RWPE2 (cell line): ENCODE measurements at regions not wholly inside any gene's neighbourhood (a gene's known extent, or its start where the extent isn't known, plus 50 kb on each side); places are given as distances from the start of the nearest gene placed in this dataset.

Experiments
- ATAC-seq: fragments of 200-7000 bp; cut with Tn5 transposase; 3 replicates; pipeline ENCODE4 v1.9.1; 2021; ENCODE audit warnings: low read depth
- DNase-seq: peaks from one replicate; pipeline ENCODE4 v3.0.0-alpha.2; 2020; ENCODE audit warnings: low spot score
- H3K27ac ChIP-seq: fragments of 450-650 bp; 2 replicates; pipeline ENCODE4 v1.5.1; 2017; ENCODE audit warnings: mild to moderate bottlenecking; ENCODE audit not compliant: poor library complexity, severe bottlenecking
- H3K27me3 ChIP-seq: fragments of 250-450 bp; sonication (Bioruptor Pico); 2 replicates; pipeline ENCODE4 v1.5.1; 2021; ENCODE audit warnings: mild to moderate bottlenecking, moderate library complexity; ENCODE audit not compliant: insufficient read depth, poor library complexity, severe bottlenecking
- H3K36me3 ChIP-seq: fragments of 250-450 bp; sonication (Bioruptor Pico); 2 replicates; pipeline ENCODE4 v1.5.1; 2020; ENCODE audit warnings: low read depth, mild to moderate bottlenecking, moderate library complexity
- H3K4me1 ChIP-seq: fragments of 250-450 bp; sonication (Bioruptor Pico); 2 replicates; pipeline ENCODE4 v1.5.1; 2021; ENCODE audit warnings: mild to moderate bottlenecking, moderate library complexity; ENCODE audit not compliant: insufficient read depth, poor library complexity, severe bottlenecking
- H3K4me3 ChIP-seq: fragments of 250-450 bp; sonication (Bioruptor Pico); 2 replicates; pipeline ENCODE4 v1.5.1; 2021; ENCODE audit warnings: mild to moderate bottlenecking, moderate library complexity; ENCODE audit not compliant: severe bottlenecking
- H3K9me3 ChIP-seq: fragments of 250-450 bp; sonication (Bioruptor Pico); 2 replicates; pipeline ENCODE4 v1.5.1; 2021; ENCODE audit warnings: mild to moderate bottlenecking, moderate library complexity; ENCODE audit not compliant: severe bottlenecking
- TF ChIP-seq, protein P1 (sequence below): fragments of 450-650 bp; IDR thresholded peaks from one replicate; pipeline ENCODE4 v1.5.1; 2017; ENCODE audit warnings: mild to moderate bottlenecking, moderate library complexity; ENCODE audit not compliant: poor library complexity, severe bottlenecking

DNA sequence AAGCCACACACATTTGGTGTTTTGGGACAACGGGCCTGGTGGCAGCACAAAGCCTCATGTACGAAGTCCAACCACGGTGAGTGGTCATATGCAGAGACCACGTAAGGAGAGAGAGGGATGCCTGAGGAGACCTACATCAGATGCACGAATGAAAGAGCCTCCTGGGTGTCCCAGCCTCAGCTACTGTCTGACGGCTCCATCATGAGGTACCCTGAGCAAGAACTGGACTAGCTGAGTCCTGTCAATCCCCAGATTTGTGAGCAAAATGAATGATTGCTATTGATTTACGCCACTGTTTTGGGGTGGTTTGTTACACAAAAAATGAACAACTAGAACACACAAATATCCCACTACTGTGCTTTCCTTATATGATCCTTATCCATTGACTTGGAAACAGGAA is 275.7 kb upstream of the KYNU start:
- DNase-seq (no peak), ATAC-seq (no peak)
- Histone ChIP-seq H3K4me3 (no peak overlapping the region), H3K27me3 (no peaks in the 10 kb centered on the region), H3K36me3 (no peaks in the 10 kb centered on the region), H3K27ac (no peak overlapping the region), H3K4me1 (peaks cover 4% of the 10 kb centered on the region), H3K9me3 (no peaks in the 10 kb centered on the region)
- TF ChIP-seq, protein P1, sequence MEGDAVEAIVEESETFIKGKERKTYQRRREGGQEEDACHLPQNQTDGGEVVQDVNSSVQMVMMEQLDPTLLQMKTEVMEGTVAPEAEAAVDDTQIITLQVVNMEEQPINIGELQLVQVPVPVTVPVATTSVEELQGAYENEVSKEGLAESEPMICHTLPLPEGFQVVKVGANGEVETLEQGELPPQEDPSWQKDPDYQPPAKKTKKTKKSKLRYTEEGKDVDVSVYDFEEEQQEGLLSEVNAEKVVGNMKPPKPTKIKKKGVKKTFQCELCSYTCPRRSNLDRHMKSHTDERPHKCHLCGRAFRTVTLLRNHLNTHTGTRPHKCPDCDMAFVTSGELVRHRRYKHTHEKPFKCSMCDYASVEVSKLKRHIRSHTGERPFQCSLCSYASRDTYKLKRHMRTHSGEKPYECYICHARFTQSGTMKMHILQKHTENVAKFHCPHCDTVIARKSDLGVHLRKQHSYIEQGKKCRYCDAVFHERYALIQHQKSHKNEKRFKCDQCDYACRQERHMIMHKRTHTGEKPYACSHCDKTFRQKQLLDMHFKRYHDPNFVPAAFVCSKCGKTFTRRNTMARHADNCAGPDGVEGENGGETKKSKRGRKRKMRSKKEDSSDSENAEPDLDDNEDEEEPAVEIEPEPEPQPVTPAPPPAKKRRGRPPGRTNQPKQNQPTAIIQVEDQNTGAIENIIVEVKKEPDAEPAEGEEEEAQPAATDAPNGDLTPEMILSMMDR = no peak

DNA sequence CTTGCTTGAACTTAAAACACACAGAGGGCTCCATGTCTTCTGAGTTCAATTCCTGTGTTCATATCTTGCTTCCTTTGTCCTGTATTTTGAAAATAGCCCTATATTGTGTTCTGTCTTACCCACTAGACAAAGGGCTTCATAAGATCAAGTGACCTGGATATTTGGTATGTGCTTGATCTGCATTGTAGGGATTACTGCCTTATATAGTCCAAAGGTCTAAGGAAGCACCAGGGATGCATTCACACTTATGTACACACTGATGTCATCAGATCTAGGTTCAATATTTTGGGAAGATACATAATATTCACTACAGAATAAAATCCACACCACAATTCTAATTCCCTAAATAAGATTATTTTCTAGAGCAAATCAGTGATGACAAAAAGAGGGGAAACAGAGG is 278.0 kb upstream of the KYNU start:
- Histone ChIP-seq H3K4me3 (no peak overlapping the region), H3K9me3 (no peaks in the 10 kb centered on the region), H3K4me1 (peaks cover 4% of the 10 kb centered on the region), H3K27ac (no peak overlapping the region), H3K36me3 (no peaks in the 10 kb centered on the region), H3K27me3 (no peaks in the 10 kb centered on the region)
- ATAC-seq = no peak
- TF ChIP-seq, protein P1 = no peak
- no peak for DNase-seq

GRCh38 chr2:142598846-142599245 is 278.6 kb upstream of the KYNU start:
- no peak for DNase-seq
- H3K4me1 ChIP-seq = peaks cover 4% of the 10 kb centered on the region
- TF ChIP-seq, protein P1 = no peak

DNA sequence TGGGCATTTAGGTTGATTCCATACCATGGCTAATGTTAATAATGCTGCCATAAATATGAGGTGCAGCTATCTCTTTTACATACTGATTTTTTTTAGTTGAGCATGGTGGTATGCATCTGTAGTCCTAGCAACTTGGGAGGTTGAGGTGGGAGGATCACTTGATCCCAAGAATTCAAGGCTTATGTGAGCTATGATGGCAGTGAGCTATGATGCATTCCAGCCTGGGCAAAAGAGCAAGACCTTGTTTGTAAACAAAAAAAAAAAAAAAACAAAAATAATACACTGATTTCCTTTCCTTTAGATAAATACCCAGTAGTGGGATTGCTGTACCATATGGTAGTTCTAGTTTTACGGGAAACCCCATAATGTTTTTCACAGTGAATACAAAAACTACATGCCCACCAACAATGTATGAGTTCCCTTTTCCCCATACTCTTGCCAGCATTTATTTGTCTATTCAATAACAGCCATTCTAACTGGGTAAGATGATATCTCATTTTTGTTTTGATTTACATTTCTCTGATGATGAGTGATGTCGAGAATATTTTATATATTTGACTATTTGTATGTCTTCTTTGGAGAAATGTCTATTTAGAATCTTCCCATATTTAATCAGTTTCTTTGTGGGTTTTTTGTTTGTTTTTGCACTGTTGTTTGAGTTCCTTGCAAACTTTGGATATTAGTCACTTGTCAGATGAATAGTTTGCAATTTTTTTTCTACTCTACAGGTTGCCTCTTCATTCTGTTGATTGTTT is 281.0 kb upstream of the KYNU start:
- no peaks in the 10 kb centered on the region for H3K9me3 ChIP-seq
- DNase-seq (no peak), ATAC-seq (peak; percentile 85)
- H3K36me3 ChIP-seq = no peaks in the 10 kb centered on the region
- no peaks in the 10 kb centered on the region for H3K27me3 ChIP-seq
- TF ChIP-seq, protein P1 = no peak
- H3K4me3 ChIP-seq = no peak overlapping the region
- peak overlapping the region; percentile 24 for H3K27ac ChIP-seq
- peaks cover 4% of the 10 kb centered on the region for H3K4me1 ChIP-seq

More at GRCh38 chr2:142598846-142599245, 278.6 kb upstream of the KYNU start:
- no peaks in the 10 kb centered on the region for H3K27me3 ChIP-seq
- no peaks in the 10 kb centered on the region for H3K9me3 ChIP-seq
- ATAC-seq = no peak
- H3K27ac ChIP-seq = no peak overlapping the region
- no peaks in the 10 kb centered on the region for H3K36me3 ChIP-seq
- no peak overlapping the region for H3K4me3 ChIP-seq

- no peak for DNase-seq
- H3K4me1 ChIP-seq = peaks cover 4% of the 10 kb centered on the region
- H3K27me3 ChIP-seq = no peaks in the 10 kb centered on the region
- H3K27ac ChIP-seq = no peak overlapping the region
- H3K4me3 ChIP-seq = no peak overlapping the region
- no peaks in the 10 kb centered on the region for H3K9me3 ChIP-seq
- ATAC-seq = no peak
- no peaks in the 10 kb centered on the region for H3K36me3 ChIP-seq
- TF ChIP-seq, protein P1 = no peak
These were observed 282.5 kb upstream of the KYNU start for GRCh38 chr2:142594935-142595334.
